ENCODE measurements at regions not wholly inside any gene's neighbourhood (a gene's known extent, or its start where the extent isn't known, plus 50 kb on each side); places are given as distances from the start of the nearest gene placed in this dataset.

DNA sequence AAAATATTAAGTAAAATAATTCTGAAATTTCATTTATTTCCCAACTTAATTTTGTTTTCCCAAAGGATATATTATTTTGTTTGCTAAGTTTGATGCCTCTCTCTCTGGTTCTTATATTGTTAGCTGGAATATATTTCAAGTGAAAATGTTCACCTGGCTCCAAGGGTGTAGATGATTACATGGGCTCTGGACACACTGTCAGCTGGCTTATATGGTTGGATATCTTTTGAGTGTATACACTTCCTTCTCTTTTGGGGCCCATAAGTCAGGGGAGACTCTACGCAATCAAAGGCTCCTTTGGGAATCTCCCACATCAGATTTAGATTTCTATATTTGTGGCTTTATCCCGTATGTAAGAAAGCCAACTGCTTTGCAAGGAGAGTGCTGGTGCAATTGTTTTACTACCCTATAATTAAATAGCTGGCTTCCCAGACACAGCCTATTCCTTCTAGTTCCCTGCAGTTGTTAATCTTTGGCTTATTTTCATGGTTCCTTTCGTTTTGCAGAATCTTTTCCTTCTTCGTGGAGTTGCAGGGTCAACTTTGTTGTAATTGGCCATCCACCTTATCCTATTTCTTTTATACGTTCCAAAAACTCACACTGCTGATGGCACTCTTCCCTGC is 225.7 kb downstream of the DPH6 start:
- Mint-ChIP-seq H3K9me3 (peaks cover 0 to 4% (median 2%) of the 10 kb centered on the region in 3 donors), H3K36me3 (peaks cover 3% of the 10 kb centered on the region), H3K4me1 (no peaks in the 10 kb centered on the region), H3K4me3 (no peak overlapping the region), H3K27me3 (no peaks in the 10 kb centered on the region), H3K27ac (no peak overlapping the region)

DNA sequence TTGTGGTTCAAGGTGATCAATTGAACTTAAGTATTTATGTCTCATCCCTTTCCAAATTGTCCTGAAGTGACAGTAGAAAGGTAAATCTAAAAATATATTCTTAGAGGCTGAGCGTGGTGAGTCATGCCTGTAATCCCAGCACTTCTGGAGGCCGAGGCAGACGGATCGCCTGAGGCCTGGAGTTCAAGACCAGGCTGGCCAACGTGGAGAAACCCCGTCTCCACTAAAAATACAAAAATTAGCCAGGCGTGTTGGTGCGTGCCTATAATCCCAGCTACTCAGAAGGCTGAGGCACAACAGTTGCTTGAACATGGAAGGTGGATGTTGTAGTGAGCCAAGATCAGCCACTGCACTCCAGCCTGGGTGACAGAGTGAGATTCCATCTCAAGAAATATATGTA is 226.6 kb downstream of the DPH6 start:
- no peaks in the 10 kb centered on the region for H3K4me1 Mint-ChIP-seq
- peaks cover 0 to 4% (median 2%) of the 10 kb centered on the region in 3 donors for H3K9me3 Mint-ChIP-seq
- no peak overlapping the region for H3K27ac Mint-ChIP-seq
- no peak overlapping the region for H3K4me3 Mint-ChIP-seq
- H3K27me3 Mint-ChIP-seq, result no peaks in the 10 kb centered on the region
- H3K36me3 Mint-ChIP-seq, result peaks cover 5% of the 10 kb centered on the region

DNA sequence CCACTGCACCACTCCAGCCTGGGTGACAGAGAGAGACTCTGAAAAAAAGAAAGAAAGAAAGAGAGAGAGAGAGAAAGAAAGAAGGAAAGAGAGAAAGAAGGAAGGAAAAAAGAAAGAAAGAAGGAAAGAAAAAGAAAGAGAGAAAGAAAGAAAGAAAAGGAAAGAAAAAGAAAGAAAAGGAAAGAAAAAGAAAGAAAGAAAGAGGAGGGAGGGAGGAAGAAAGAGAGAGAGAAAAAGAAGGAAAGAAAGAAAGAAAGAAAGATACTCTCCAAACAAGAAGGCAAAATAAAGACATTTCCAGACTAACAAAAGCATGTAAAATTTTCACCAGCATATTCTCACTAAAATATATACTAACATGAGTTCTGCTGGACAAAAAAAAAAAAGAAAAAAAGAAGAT is 228.7 kb downstream of the DPH6 start:
- H3K27ac Mint-ChIP-seq, result no peak overlapping the region
- H3K9me3 Mint-ChIP-seq, result peaks cover 0 to 4% (median 2%) of the 10 kb centered on the region in 3 donors
- no peaks in the 10 kb centered on the region for H3K27me3 Mint-ChIP-seq
- no peaks in the 10 kb centered on the region for H3K4me1 Mint-ChIP-seq
- peaks cover 4% of the 10 kb centered on the region for H3K36me3 Mint-ChIP-seq
- H3K4me3 Mint-ChIP-seq, result no peak overlapping the region

DNA sequence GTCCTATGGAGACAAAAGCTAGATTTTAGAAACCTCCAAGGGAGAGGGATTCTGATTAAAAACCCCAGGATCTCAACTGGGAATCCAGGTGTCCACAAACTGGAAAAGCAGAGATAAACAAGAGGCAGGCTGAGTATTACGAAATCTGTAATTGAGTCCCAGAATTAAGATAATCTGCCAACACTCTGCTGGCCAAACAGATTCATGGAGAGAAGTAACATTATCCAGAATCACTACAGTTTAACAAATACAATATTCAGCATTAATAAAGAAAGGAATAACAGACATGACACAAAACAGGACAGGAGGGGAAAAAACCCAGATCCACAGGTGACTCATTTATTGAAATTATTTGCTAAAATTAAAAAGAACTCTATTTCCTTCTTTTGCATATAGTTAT is 227.2 kb upstream of the NANOGP8 start:
- Mint-ChIP-seq H3K27me3 (no peaks in the 10 kb centered on the region), H3K27ac (no peak overlapping the region), H3K4me3 (no peak overlapping the region), H3K36me3 (peaks cover 2% of the 10 kb centered on the region), H3K4me1 (peaks cover 0 to 2% (median 0%) of the 10 kb centered on the region in 3 donors), H3K9me3 (peaks cover 0 to 4% (median 2%) of the 10 kb centered on the region in 3 donors)

DNA sequence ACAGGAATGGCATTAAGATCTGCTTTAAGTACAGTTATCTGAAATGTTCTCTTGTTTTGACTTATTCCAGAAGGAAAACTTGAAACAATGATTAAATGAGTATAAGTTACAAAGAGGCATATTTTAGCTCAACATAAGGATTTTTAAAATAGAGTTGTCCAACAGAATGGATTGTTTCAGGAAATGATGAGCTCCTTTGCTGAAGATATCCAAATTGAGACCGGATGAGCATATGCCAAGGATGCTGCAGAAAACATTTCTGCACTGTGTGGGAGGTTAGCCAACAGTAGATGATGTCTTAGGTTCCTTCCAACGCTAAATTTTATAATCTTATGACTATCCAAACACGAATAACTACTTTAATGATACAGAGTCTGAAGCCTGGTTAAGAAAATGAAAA is 226.5 kb upstream of the NANOGP8 start:
- no peaks in the 10 kb centered on the region for H3K27me3 Mint-ChIP-seq
- no peak overlapping the region for H3K27ac Mint-ChIP-seq
- H3K36me3 Mint-ChIP-seq, result peaks cover 2% of the 10 kb centered on the region
- H3K9me3 Mint-ChIP-seq, result peaks cover 0 to 4% (median 2%) of the 10 kb centered on the region in 3 donors
- H3K4me1 Mint-ChIP-seq, result peaks cover 0 to 2% (median 0%) of the 10 kb centered on the region in 3 donors
- no peak overlapping the region for H3K4me3 Mint-ChIP-seq

DNA sequence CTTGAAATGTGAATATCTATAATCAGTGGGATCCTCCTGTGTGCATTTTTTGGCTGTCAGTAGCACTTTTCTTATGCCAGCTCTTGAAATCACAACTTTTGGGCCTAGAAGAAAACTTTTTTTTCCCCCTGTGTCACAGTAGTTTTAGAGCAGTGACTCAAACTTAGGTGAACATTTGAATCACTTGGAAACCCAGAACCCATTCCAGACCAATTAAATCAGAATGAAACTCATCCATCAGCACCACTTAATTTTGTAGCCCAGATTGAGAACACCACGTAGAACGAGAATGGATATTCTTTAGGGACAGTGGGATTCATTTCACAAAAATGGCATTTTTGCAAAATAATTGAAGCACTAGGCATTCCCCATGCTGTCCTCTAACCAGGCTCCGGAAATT is 224.8 kb upstream of the NANOGP8 start:
- peaks cover 0 to 2% (median 0%) of the 10 kb centered on the region in 3 donors for H3K4me1 Mint-ChIP-seq
- H3K9me3 Mint-ChIP-seq, result no peaks in the 10 kb centered on the region
- H3K4me3 Mint-ChIP-seq, result no peak overlapping the region
- H3K36me3 Mint-ChIP-seq, result peaks cover 2% of the 10 kb centered on the region
- H3K27me3 Mint-ChIP-seq, result no peaks in the 10 kb centered on the region
- no peak overlapping the region for H3K27ac Mint-ChIP-seq

DNA sequence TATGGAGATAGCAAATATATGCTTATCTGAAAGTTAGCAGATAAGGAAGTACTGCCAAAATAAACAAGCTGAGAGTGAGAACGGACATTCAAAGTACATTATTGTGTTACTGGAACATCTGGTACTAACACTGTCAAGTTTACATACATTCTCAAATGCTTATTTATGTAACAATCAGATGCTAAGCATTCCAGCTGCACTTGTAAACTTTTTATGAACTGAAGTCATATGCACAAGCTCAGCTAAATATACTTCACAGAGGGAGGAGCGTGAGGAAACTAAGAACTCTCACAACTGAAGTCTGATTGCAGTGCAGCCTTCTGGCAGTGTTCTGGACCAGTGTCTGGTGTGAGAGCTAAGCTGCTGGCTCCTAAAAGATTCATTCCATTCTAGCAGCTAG is 223.7 kb upstream of the NANOGP8 start:
- H3K36me3 Mint-ChIP-seq, result no peaks in the 10 kb centered on the region
- no peaks in the 10 kb centered on the region for H3K27me3 Mint-ChIP-seq
- H3K4me1 Mint-ChIP-seq, result peaks cover 0 to 2% (median 0%) of the 10 kb centered on the region in 3 donors
- H3K27ac Mint-ChIP-seq, result no peak overlapping the region
- H3K9me3 Mint-ChIP-seq, result no peaks in the 10 kb centered on the region
- H3K4me3 Mint-ChIP-seq, result no peak overlapping the region

DNA sequence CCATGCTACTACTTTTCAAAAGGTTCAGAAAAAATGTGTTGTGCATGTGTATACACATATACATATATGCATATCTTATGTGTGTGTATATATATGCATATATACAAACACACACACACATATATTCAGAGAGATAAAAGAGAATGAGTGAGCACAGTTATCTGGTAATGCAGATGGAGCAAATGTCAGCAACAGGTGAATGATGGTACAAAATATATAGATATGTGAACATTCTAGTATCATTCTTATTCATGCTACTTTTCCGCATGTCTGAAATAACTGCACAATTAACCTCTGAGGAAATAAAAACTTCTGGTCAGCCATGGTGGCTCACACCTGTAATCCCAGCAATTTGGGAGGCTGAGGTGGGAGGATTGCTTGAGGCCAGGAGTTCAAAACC is 222.6 kb upstream of the NANOGP8 start:
- Mint-ChIP-seq H3K36me3 (no peaks in the 10 kb centered on the region), H3K4me3 (no peak overlapping the region), H3K9me3 (no peaks in the 10 kb centered on the region), H3K27ac (no peak overlapping the region), H3K27me3 (no peaks in the 10 kb centered on the region), H3K4me1 (peaks cover 0 to 2% (median 0%) of the 10 kb centered on the region in 3 donors)

DNA sequence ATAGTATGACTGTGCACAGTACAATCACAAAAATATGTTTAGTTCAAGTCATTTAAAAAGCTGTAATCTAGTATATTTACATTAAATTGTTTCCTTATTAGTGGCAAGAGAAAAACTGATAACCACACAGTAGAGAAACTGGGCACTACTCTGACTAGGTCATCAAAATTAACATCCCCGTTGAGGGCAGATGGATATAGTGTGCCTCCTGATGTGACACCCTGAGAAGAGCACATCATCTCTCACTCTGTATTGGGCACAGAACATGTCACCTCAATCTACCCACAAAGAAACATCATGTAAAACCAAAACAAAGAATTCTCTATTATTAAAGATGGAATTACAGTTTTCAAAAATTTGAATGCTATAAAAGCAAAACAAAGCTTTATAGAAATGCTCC is 221.9 kb upstream of the NANOGP8 start:
- no peaks in the 10 kb centered on the region for H3K9me3 Mint-ChIP-seq
- H3K36me3 Mint-ChIP-seq, result no peaks in the 10 kb centered on the region
- H3K27ac Mint-ChIP-seq, result no peak overlapping the region
- H3K4me3 Mint-ChIP-seq, result no peak overlapping the region
- H3K27me3 Mint-ChIP-seq, result no peaks in the 10 kb centered on the region
- H3K4me1 Mint-ChIP-seq, result peaks cover 0 to 2% (median 0%) of the 10 kb centered on the region in 3 donors

DNA sequence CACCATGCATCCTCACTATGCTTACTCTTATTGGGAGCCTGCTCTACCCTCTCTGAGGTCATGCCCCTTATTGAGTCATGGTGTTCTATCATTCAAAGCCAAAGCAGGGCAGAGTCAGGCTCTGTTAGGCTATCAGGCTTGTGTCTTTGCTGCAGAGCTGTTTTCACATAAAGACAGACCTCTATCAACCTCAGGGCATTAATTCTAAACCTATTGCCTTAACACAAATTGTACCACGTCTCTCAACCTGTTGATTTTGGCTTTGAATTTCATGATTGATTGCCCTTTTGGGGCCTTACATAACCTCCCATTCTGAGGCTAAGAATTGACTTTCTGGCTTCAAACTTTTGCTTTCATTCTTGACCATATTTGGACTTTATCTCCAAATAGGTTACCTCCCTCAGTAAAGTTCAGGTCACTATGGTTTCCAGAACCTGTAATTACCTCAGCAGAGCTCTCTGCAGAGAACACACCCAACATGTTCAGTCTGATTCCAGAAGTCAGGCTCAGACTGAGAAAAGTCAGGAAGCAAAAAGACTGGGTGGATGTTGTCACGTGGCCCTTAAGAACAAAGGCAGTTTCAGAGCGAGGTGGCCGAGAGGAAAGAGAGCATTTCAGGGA is 221.4 kb upstream of the NANOGP8 start:
- no peaks in the 10 kb centered on the region for H3K9me3 Mint-ChIP-seq
- peaks cover 0 to 2% (median 0%) of the 10 kb centered on the region in 3 donors for H3K4me1 Mint-ChIP-seq
- H3K36me3 Mint-ChIP-seq, result no peaks in the 10 kb centered on the region
- H3K4me3 Mint-ChIP-seq, result no peak overlapping the region
- H3K27ac Mint-ChIP-seq, result no peak overlapping the region
- H3K27me3 Mint-ChIP-seq, result no peaks in the 10 kb centered on the region

DNA sequence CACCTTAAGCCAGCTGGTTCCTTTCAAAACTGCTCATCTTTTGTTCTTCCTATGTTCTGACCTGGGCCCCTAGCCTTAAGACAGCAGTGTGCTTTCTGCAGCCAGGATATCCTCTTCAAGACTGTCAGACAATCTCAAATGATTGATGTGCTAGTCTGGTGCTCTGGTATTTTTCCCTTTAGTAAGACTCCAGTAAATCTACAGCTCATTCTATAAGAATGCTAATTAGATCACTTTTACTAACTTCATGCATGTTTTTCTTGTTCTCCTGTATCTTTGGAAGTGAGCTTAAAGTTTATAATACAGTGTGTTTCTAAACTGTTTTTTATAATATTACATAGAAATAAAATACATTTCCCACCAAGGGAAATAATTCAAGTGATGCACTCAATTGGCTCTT is 220.9 kb upstream of the NANOGP8 start:
- peaks cover 0 to 2% (median 0%) of the 10 kb centered on the region in 3 donors for H3K4me1 Mint-ChIP-seq
- no peak overlapping the region for H3K4me3 Mint-ChIP-seq
- H3K27ac Mint-ChIP-seq, result no peak overlapping the region
- H3K36me3 Mint-ChIP-seq, result peaks cover 2% of the 10 kb centered on the region
- no peaks in the 10 kb centered on the region for H3K9me3 Mint-ChIP-seq
- no peaks in the 10 kb centered on the region for H3K27me3 Mint-ChIP-seq

DNA sequence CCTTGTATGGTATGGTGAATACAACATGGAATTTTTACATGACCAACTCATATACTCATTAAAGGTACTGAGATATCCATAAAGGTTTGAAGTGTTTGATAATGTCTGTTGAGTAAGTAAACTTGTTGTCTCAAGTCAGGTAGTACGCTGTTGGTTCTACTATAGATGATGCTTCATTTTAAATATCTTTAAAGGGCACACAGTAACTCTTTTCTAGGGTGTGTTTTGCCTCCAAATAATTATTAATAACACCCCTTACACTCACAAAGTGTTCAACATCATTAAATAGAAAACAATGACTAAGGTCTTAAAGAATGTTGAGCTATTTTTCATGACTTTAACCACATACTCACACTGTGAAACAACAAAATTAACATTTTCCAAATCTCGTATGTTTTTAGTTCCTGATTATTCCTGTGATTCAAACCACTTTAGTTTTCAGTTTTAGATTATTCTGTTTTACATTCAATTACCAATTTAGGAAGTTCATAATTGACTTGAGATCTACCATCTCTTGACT is 220.0 kb upstream of the NANOGP8 start:
- no peaks in the 10 kb centered on the region for H3K27me3 Mint-ChIP-seq
- H3K9me3 Mint-ChIP-seq, result no peaks in the 10 kb centered on the region
- H3K36me3 Mint-ChIP-seq, result peaks cover 2% of the 10 kb centered on the region
- no peak overlapping the region for H3K27ac Mint-ChIP-seq
- H3K4me3 Mint-ChIP-seq, result no peak overlapping the region
- peaks cover 0 to 2% (median 0%) of the 10 kb centered on the region in 3 donors for H3K4me1 Mint-ChIP-seq

DNA sequence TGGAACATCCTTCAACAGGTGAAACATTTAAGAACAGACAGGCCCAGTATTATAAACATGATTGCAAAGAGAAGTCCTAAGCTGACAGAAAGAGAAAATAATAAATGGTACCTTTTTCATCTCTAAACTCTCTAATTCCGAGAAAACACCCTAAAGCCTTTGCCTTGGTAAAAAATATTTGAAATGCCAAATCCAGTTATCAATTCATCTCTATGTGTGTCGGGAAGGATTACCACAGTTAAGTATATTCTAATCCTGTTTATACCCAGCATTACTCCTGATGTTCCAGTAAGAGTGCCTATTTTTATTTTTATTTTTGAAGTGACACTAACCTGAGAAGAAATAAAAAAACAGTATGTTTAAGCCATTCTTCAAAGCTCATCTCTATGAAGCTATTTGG is 219.3 kb upstream of the NANOGP8 start:
- H3K27me3 Mint-ChIP-seq, result no peaks in the 10 kb centered on the region
- H3K9me3 Mint-ChIP-seq, result no peaks in the 10 kb centered on the region
- peaks cover 0 to 2% (median 0%) of the 10 kb centered on the region in 3 donors for H3K4me1 Mint-ChIP-seq
- H3K4me3 Mint-ChIP-seq, result no peak overlapping the region
- no peak overlapping the region for H3K27ac Mint-ChIP-seq
- peaks cover 2% of the 10 kb centered on the region for H3K36me3 Mint-ChIP-seq

DNA sequence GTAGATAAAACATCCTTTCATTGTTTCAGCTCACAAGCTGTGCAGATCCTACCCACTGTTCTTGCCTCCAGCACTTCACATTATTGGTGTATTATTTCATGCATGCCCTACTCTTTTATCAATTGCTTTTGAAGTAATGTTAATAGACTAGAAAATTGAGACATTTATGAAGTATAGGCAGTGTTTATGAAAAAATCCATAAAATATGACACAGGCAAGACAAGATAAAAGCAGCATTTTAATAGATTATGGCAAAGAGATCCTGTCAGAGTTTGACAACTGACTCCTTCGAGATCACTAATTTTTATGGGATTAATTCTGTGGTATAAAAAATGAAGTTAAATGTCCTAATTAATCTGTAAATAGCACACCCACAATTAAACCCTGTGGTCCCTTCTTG is 217.2 kb upstream of the NANOGP8 start:
- Mint-ChIP-seq H3K4me1 (no peaks in the 10 kb centered on the region), H3K27me3 (no peaks in the 10 kb centered on the region), H3K36me3 (peaks cover 2% of the 10 kb centered on the region), H3K9me3 (no peaks in the 10 kb centered on the region), H3K4me3 (no peak overlapping the region), H3K27ac (no peak overlapping the region)

DNA sequence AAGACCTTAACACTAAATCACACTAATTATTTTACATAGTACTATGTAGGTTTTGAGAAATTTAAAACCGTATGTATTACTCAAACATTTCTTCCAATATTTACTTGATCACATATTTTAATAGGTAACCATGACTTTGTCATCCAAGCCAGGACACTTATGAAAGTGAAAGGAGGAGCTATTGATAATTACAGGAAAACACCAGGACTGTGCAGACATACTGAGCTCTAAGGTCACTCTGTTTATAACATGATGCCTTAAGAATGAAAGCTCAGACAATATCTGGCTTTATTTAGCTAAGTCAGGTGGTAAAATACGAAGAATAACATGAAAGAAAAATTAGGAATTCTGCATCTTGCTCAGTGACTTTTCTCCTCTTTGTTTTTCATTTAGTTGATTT is 216.0 kb upstream of the NANOGP8 start:
- no peaks in the 10 kb centered on the region for H3K4me1 Mint-ChIP-seq
- no peaks in the 10 kb centered on the region for H3K9me3 Mint-ChIP-seq
- peaks cover 2% of the 10 kb centered on the region for H3K36me3 Mint-ChIP-seq
- H3K27me3 Mint-ChIP-seq, result no peaks in the 10 kb centered on the region
- no peak overlapping the region for H3K4me3 Mint-ChIP-seq
- H3K27ac Mint-ChIP-seq, result no peak overlapping the region

All from IgD-negative memory B cell (primary cell).